ENCODE measurements at regions not wholly inside any gene's neighbourhood (a gene's known extent, or its start where the extent isn't known, plus 50 kb on each side); places are given as distances from the start of the nearest gene placed in this dataset.
"Not testable (repeated sequence)": the region's sequence is repeated elsewhere in the genome, so short reads cannot be mapped to it uniquely, and the experiment has no call there.

- WGBS, 2 donors: 94 to 96% methylated on average over 4 of the region's 4 CpGs
- intact Hi-C loops (cut with DNase I): no loop called here
- ATAC-seq (no peak), DNase-seq (no peak)
- Histone ChIP-seq H3K27ac (no peak overlapping the region), H3K4me3 (no peak overlapping the region), H3K9me3 (peaks cover 0 to 46% (median 15%) of the 10 kb centered on the region in 11 donors), H3K4me1 (peaks cover 0 to 12% (median 0%) of the 10 kb centered on the region in 9 donors), H3K36me3 (no peaks in the 10 kb centered on the region), H3K27me3 (no peaks in the 10 kb centered on the region)
- no peak for TF ChIP-seq CTCF (IDR thresholded peaks at IDR 0.05)
Observed at GRCh38 chr14:104230946-104231345, 92.6 kb downstream of the KIF26A start.

DNA sequence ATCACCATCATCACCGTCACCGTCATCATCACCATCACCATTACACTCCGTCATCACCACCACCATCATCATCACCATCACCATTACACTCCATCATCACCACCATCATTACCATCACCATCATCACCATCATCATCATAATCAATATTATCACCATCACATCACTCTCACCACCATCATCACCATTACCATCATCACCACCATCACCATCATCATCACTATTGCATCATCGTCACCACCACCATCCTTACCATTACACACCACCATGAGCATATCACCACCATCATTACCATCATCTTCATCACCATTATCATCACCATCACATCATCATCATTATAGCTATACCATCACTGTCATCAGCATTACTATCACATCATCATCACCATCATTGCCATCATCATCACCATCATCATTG is 93.7 kb downstream of the KIF26A start:
- no peak for DNase-seq
- WGBS, 2 donors: 61 to 73% methylated on average over 4 of the region's 4 CpGs
- H3K9me3 ChIP-seq: peaks cover 0 to 50% (median 19%) of the 10 kb centered on the region in 11 donors
- no peak overlapping the region for H3K27ac ChIP-seq
- H3K36me3 ChIP-seq: no peaks in the 10 kb centered on the region
- ATAC-seq: no peak
- no peak overlapping the region for H3K4me3 ChIP-seq
- H3K4me1 ChIP-seq: peaks cover 0 to 4% (median 0%) of the 10 kb centered on the region in 9 donors
- intact Hi-C loops (cut with DNase I): no loop called here
- H3K27me3 ChIP-seq: no peaks in the 10 kb centered on the region
- TF ChIP-seq CTCF (IDR thresholded peaks at IDR 0.05): no peak

DNA sequence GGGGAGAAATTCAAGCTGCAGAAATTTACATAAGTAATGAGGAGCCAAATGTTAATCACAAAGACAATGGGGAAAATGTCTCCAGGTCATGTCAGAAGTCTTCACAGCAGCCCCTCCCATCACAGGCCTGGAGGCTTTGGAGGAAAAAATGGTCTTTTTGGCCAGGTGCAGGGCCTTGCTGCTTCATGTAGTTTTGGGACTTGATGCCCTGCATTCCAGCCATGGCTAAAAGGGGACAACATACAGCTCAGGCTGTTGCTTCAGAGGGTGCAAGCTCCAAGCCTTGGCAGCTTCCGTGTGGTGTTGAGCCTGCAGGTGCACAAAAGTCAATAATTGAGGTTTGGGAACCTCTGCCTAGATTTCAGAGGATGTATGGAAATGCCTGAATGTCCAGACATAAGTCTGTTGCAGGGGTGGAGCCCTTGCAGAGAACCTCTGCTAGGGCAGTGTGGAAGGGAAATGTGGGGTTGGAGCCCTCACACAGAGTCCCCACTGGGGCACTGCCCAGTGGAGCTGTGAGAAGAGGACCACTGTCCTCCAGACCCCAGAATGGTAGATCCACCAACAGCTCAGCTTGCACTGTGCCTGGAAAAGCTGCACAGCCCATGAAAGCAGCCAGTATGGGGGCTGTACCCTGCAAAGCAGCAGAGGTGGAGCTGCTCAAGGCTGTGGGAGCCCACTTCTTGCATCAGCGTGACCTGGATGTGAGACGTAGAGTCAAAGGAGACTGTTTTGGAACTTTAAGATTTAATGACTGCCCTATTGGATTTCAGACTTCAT is 95.8 kb downstream of the KIF26A start:
- H3K27me3 ChIP-seq; intact Hi-C loops (cut with DNase I); DNase-seq; H3K36me3 ChIP-seq; ATAC-seq; H3K4me1 ChIP-seq; H3K27ac ChIP-seq; H3K4me3 ChIP-seq: not testable (repeated sequence)
- WGBS, 2 donors: 71 to 79% methylated on average over 3 of the region's 3 CpGs
- H3K9me3 ChIP-seq: peaks cover 0 to 49% (median 13%) of the 10 kb centered on the region in 11 donors

- intact Hi-C loops (cut with DNase I): no loop called here
- Histone ChIP-seq H3K27me3 (peaks cover 0 to 5% (median 0%) of the 10 kb centered on the region in 7 donors), H3K27ac (no peak overlapping the region), H3K9me3 (peaks cover 0 to 49% (median 13%) of the 10 kb centered on the region in 11 donors), H3K4me1 (no peaks in the 10 kb centered on the region), H3K4me3 (no peak overlapping the region), H3K36me3 (no peaks in the 10 kb centered on the region)
- TF ChIP-seq CTCF (IDR thresholded peaks at IDR 0.05): no peak
- ATAC-seq (no peak), DNase-seq (no peak)
- 77 to 84% methylated on average over 2 of the region's 2 CpGs for WGBS, 2 donors
Observed at GRCh38 chr14:104235686-104236085, 97.3 kb downstream of the KIF26A start.

Measured in heart right ventricle (tissue), 16 donors.